Upper lobe of left lung (tissue), 6 donors: ENCODE measurements at regions not wholly inside any gene's neighbourhood (a gene's known extent, or its start where the extent isn't known, plus 50 kb on each side); places are given as distances from the start of the nearest gene placed in this dataset.
"Not testable (repeated sequence)": the region's sequence is repeated elsewhere in the genome, so short reads cannot be mapped to it uniquely, and the experiment has no call there.

Experiments
- ATAC-seq, 2 donors: fragments of 200-7000 bp; cut with Tn5 transposase; one replicate each; pipeline ENCODE4 v1.9.1; 2022; ENCODE audit warnings: mild to moderate bottlenecking in 2 of 2, moderate library complexity in 2 of 2; ENCODE audit not compliant: low FRiP score in 2 of 2
- DNase-seq, 2 donors: peaks; one replicate each; pipeline ENCODE4 v3.0.0-alpha.2; 2019 to 2020
- H3K27ac ChIP-seq, 4 donors: fragments of 200-600 bp; sonication (generic); one replicate each; pipeline ENCODE4 v1.5.1; 2016 to 2019
- H3K27me3 ChIP-seq, 4 donors: fragments of 200-600 bp; sonication (generic); one replicate each; pipeline ENCODE4 v1.5.1; 2017 to 2019
- H3K36me3 ChIP-seq, 4 donors: fragments of 200-600 bp; sonication (generic); one replicate each; pipeline ENCODE4 v1.5.1; 2016 to 2019
- H3K4me1 ChIP-seq, 4 donors: fragments of 200-600 bp; sonication (generic); one replicate each; pipeline ENCODE4 v1.5.1; 2018 to 2019
- H3K4me3 ChIP-seq, 4 donors: fragments of 200-600 bp; sonication (generic); one replicate each; pipeline ENCODE4 v1.5.1; 2017 to 2019; ENCODE audit warnings: mild to moderate bottlenecking in 2 of 4, moderate library complexity in 1 of 4
- H3K9me3 ChIP-seq, 4 donors: fragments of 200-600 bp; sonication (generic); one replicate each; pipeline ENCODE4 v1.5.1; 2018 to 2019
- EP300 ChIP-seq, 4 donors: sonication (generic); formaldehyde crosslinking; IDR thresholded peaks; one replicate each; pipeline ENCODE4 v1.5.1; 2017; ENCODE audit warnings: antibody characterized with exemption in 4 of 4, control low read depth in 2 of 4
- POLR2A ChIP-seq, 4 donors: fragments of 450-650 bp; IDR thresholded peaks; one replicate each; pipeline ENCODE4 v1.5.1; 2016 to 2017; ENCODE audit warnings: antibody characterized with exemption in 4 of 4, mild to moderate bottlenecking in 2 of 4
- POLR2AphosphoS5 ChIP-seq, 2 donors: sonication (generic); formaldehyde crosslinking; IDR thresholded peaks; one replicate each; pipeline ENCODE4 v1.5.1; 2017; ENCODE audit warnings: antibody characterized with exemption in 2 of 2
- WGBS, 2 donors: methylation state at CpG; one replicate each; pipeline ENCODE4 v1.1.5; 2017 to 2018; 5-methylcytosine and 5-hydroxymethylcytosine counted together
- TF ChIP-seq, protein P1 (sequence below), 6 experiments: fragments of 450-650 bp in 4 of 6; fragments of 200-600 bp in 2 of 6; sonication (generic) in 2 of 6; IDR thresholded peaks; one replicate each; pipeline ENCODE4 v1.5.1; 2016 to 2019; ENCODE audit warnings: antibody characterized with exemption in 6 of 6
- donor health status: DM: no; HTN: no; CAD: no; lungs with moderate emphysema.
- donor health status: DM: no; HTN: yes; CAD: no; lungs with severe emphysema.

DNA sequence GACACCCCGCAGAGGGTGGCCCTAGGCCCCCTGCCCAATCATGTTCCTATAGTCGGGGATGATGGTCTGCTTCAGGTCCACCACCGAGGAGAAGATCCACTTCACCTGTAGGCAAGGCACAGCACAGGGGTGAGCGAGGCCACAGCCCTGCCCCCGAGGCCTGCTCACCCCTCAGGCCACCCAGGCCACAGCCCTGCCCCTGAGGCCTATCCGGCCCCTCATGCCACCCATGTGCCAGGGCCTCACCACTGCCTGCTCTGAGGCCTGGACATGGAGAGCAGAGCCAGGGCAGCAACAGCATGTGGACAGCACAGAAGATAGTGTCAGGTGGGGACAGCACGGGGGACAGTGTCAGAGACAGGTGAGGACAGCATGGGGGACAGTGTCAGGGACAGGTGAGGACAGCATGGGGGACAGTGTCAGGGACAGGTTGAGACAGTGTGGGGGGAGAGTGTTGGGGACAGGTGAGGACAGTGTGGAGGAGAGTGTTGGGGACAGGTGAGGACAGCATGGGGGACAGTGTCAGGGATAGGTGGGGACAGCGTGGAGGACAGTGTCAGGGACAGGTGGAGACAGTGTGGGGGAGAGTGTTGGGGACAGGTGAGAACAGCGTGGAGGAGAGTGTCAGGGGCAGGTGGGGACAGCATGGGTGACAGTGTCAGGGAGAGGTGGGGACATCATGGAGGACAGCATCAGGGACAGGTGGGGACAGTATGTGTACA lies 239.7 kb downstream of the TMEM121 start:
- Histone ChIP-seq H3K27ac (no peak overlapping the region), H3K4me3 (no peak overlapping the region), H3K4me1 (no peaks in the 10 kb centered on the region), H3K9me3 (no peaks in the 10 kb centered on the region), H3K27me3 (no peaks in the 10 kb centered on the region), H3K36me3 (no peaks in the 10 kb centered on the region)
- TF ChIP-seq POLR2AphosphoS5 (IDR thresholded peaks at IDR 0.05) (no peak), EP300 (IDR thresholded peaks at IDR 0.05) (no peak), POLR2A (IDR thresholded peaks at IDR 0.05) (no peak)
- TF ChIP-seq, protein P1, sequence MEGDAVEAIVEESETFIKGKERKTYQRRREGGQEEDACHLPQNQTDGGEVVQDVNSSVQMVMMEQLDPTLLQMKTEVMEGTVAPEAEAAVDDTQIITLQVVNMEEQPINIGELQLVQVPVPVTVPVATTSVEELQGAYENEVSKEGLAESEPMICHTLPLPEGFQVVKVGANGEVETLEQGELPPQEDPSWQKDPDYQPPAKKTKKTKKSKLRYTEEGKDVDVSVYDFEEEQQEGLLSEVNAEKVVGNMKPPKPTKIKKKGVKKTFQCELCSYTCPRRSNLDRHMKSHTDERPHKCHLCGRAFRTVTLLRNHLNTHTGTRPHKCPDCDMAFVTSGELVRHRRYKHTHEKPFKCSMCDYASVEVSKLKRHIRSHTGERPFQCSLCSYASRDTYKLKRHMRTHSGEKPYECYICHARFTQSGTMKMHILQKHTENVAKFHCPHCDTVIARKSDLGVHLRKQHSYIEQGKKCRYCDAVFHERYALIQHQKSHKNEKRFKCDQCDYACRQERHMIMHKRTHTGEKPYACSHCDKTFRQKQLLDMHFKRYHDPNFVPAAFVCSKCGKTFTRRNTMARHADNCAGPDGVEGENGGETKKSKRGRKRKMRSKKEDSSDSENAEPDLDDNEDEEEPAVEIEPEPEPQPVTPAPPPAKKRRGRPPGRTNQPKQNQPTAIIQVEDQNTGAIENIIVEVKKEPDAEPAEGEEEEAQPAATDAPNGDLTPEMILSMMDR (IDR thresholded peaks at IDR 0.05): no peak
- WGBS, 2 donors: 83 to 87% methylated on average over 7 to 8 of the region's 9 CpGs
- no peak for ATAC-seq
- DNase-seq: peak in 1 of 2 donors; percentile 71

DNA sequence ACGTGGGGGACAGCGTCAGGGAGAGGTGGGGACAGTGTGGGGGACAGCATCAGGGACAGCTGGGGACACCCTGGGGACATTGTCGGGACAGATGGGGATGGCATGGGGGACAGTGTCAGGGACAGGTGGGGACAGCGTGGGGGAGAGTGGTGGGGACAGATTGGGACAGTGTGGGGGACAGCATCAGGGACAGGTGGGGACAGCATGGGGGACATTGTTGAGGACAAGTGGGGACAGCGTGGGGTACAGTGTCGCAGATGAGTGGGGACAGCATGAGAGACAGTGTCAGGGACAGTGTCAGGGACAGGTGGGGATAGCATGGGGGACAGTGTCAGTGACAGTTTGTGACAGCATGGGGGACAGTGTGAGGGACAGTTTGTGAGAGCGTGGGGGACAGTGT lies 240.9 kb downstream of the TMEM121 start:
- Histone ChIP-seq H3K36me3 (no peaks in the 10 kb centered on the region), H3K27me3 (no peaks in the 10 kb centered on the region), H3K9me3 (no peaks in the 10 kb centered on the region), H3K27ac (no peak overlapping the region), H3K4me3 (no peak overlapping the region), H3K4me1 (no peaks in the 10 kb centered on the region)
- ATAC-seq (peak; percentile 23 to 64), DNase-seq (no peak)
- WGBS, 2 donors: 77 to 82% methylated on average over 6 to 7 of the region's 7 CpGs
- no peak for TF ChIP-seq POLR2AphosphoS5 (IDR thresholded peaks at IDR 0.05)
- TF ChIP-seq EP300 (IDR thresholded peaks at IDR 0.05): no peak
- TF ChIP-seq, protein P1 (IDR thresholded peaks at IDR 0.05): no peak
- TF ChIP-seq POLR2A (IDR thresholded peaks at IDR 0.05): no peak

DNA sequence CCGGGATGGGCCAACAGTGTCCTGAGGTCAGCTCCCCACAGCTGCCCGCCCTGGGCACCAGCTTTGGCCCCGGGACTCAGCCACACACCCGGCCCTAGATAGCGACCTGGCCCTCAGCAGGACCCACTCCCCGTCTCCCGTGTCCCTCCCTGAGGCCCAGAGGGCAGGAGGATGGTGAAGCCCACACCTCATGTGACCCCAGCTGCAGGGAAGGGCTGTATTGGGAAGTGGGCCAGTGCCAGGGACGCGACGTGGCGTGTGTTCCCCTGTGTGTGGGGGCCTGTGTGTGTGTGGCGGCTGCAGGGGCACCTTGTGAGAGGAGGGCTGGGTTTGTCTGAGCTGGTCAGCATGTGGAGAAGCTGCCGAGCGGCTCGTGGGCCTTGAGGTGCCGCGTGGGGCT lies 241.7 kb downstream of the TMEM121 start:
- ATAC-seq: peak in 1 of 2 donors; percentile 31
- H3K4me3 ChIP-seq, H3K4me1 ChIP-seq, H3K9me3 ChIP-seq, H3K36me3 ChIP-seq, H3K27me3 ChIP-seq, H3K27ac ChIP-seq: not testable (repeated sequence)
- WGBS, 2 donors: 80 to 81% methylated on average over 3 to 7 of the region's 17 CpGs
- DNase-seq: peak in 1 of 2 donors; percentile 47

DNA sequence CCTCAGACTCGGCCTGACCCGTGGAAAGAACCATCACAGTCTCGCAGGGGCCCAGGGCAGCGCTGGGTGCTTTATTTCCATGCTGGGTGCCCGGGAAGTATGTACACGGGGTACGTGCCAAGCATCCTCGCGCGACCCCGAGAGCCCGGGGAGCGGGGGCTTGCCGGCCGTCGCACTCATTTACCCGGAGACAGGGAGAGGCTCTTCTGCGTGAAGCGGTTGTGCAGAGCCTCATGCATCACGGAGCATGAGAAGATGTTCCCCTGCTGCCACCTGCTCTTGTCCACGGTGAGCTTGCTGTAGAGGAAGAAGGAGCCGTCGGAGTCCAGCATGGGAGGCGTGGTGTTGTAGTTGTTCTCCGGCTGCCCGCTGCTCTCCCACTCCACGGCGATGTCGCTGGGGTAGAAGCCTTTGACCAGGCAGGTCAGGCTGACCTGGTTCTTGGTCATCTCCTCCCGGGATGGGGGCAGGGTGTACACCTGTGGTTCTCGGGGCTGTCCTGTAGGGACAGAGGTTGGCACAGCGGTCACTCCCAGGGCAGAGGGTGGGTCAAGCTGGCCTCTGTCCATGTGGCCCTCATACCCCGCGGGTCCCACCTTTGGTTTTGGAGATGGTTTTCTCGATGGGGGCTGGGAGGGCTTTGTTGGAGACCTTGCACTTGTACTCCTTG lies 242.8 kb downstream of the TMEM121 start:
- H3K36me3 ChIP-seq, H3K4me1 ChIP-seq, H3K27ac ChIP-seq, H3K4me3 ChIP-seq, H3K9me3 ChIP-seq, H3K27me3 ChIP-seq, ATAC-seq: not testable (repeated sequence)
- DNase-seq: peak in 1 of 2 donors; percentile 78
- WGBS, 2 donors: 92 to 93% methylated on average over 28 to 32 of the region's 35 CpGs

- H3K4me3 ChIP-seq, H3K36me3 ChIP-seq, H3K4me1 ChIP-seq, H3K9me3 ChIP-seq, H3K27ac ChIP-seq, H3K27me3 ChIP-seq, ATAC-seq: not testable (repeated sequence)
- DNase-seq: peak in 1 of 2 donors; percentile 69
- 84 to 88% methylated on average over 13 to 14 of the region's 14 CpGs for WGBS, 2 donors
Observed at GRCh38 chr14:105770619-105771216, 244.3 kb downstream of the TMEM121 start.

- DNase-seq (peak in 1 of 2 donors; percentile 74), ATAC-seq (peak; percentile 46 to 58)
- not testable (repeated sequence) for H3K9me3 ChIP-seq, H3K4me3 ChIP-seq, H3K4me1 ChIP-seq, H3K36me3 ChIP-seq, H3K27me3 ChIP-seq, H3K27ac ChIP-seq
- WGBS, 2 donors: 90 to 91% methylated on average over 5 to 7 of the region's 35 CpGs
Observed at GRCh38 chr14:105771261-105772226, 245.2 kb downstream of the TMEM121 start.

DNA sequence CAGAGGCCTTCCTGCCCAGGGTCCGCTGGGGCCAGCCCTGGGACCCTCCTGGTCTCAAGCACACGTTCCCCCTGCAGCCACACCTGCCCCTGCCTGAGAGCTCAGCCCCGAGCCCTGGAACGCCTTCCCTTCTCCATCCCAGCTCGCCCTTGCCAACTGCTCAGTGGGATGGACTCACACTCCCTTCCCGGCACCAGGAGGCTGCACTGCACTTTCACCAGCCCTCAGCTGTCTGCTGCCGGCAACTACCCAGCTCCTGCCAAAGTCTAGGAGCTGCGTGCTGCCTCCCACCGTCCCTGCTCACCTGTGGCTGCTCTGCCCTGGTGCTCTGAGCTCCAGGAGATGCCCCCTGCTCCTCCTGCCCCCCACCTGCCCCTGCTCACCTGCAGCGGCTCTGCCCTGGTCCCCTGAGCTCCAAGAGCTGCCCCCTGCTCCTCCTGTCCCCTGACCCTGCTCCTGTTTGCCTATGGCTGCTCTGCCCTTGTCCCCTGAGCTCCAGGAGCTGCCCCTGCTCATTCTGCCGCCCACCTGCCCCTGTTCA lies 246.4 kb downstream of the TMEM121 start:
- peak in 1 of 2 donors; percentile 60 for DNase-seq
- H3K27ac ChIP-seq, H3K36me3 ChIP-seq, H3K4me3 ChIP-seq, H3K4me1 ChIP-seq, ATAC-seq, H3K9me3 ChIP-seq, H3K27me3 ChIP-seq: not testable (repeated sequence)
- 49 to 80% methylated on average over 5 to 6 of the region's 11 CpGs for WGBS, 2 donors
